ENCODE measurements at regions not wholly inside any gene's neighbourhood (a gene's known extent, or its start where the extent isn't known, plus 50 kb on each side); places are given as distances from the start of the nearest gene placed in this dataset.

DNA sequence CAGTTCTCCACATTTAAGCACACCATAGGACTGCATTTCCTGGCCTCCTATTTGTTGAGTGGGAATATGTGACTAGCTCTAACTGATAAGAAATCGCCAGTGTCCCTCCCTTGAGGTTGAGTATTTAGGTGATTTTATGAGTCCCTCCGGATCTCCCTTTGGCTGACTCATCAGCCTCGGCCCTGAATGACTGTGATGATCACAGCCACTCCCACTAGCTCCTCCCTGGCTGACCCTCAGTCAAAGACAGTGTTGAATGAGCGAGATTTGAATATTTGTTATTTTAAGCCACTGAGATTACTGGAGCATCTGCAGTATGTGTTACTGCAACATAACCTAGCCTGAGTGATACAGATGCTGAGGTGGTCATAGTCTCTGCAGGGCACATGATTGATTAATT is 515.3 kb downstream of the EPHB1 start:
- DNase-seq (ENCODE audit: low spot score), result no peak

GRCh38 chr3:135311699-135312098 is 516.6 kb downstream of the EPHB1 start:
- DNase-seq (ENCODE audit: low spot score), result no peak

DNA sequence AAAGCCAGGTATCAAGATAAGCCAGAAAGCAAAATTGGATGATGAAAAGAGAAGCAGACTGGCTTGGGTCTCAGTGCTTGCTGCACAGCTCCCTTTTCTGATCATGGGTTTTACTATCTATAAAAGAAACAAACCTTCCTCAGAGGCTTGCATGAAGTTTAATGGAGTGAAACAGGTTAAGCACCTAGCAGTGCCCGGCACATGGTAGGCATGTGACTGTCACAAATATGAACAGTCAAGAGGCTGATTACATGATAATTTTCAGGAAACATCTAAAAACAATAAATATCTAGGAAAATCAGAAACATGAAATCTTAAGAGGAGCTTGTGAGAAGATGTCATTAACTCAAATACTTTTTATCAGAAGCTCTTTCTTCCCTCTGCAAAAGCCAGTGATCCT is 519.2 kb downstream of the EPHB1 start:
- no peak for DNase-seq (ENCODE audit: low spot score)

DNA sequence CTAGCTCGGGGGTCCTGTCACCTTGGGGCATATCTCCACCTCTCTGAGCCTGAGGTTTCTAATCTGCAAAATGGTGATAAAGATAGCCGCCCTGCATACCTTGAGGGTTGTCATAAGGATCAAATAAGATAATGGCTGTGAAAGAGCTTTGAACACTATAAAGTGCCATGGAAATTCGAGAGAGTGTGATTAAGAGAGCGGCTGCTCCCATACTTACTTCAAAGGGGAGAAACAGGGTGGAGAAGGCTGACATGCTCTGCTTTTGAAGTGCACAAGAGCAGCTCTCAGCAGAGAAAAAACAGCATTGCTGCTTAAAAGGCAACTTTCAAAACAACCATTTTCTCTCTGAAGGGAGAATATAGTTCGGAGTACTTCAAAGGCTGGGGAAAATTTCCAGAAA is 529.2 kb downstream of the EPHB1 start:
- DNase-seq (ENCODE audit: low spot score), result no peak

DNA sequence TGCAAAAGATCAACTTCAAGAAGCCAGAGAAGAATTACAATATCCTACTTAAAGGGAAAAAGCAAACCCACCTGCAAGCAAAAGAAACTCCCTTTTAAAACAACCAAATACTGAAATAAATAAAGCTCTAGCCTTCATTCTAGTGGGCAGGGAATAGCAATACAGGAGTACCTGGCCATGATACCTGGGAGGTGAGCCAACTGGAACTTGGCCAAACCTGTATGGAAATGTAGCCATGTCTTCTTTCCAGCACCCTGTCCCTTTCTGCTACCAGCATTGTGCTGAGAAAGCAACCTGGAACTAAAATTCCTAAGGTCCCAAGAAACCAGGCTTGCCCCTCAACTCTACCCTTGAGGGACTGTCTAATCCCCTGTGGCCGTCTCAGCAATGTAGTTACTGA is 530.0 kb downstream of the EPHB1 start:
- no peak for DNase-seq (ENCODE audit: low spot score)

- no peak for DNase-seq (ENCODE audit: low spot score)
Observed at GRCh38 chr3:135325726-135326235, 530.7 kb downstream of the EPHB1 start.

GRCh38 chr3:135326851-135327250 is 531.8 kb downstream of the EPHB1 start:
- DNase-seq (ENCODE audit: low spot score), result no peak

DNA sequence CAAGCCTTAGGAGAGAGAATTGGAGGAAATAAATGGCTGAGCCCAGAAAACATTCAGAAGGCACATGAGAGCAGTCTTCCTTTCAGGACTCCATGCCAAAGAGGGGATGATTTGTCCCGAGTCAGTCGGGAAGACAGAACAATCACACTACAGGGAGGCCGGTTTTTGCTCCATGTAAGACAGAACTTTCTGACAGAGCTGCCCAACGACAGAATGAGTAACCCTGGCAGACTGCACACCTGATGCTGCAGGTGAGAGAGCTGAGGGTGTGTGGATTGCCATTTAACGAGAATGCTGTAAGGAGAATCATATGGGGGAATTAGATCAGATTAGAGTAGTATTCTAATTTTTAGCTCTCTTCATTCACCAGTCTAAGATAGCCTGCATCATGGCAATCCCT is 533.0 kb downstream of the EPHB1 start:
- no peak for DNase-seq (ENCODE audit: low spot score)

DNA sequence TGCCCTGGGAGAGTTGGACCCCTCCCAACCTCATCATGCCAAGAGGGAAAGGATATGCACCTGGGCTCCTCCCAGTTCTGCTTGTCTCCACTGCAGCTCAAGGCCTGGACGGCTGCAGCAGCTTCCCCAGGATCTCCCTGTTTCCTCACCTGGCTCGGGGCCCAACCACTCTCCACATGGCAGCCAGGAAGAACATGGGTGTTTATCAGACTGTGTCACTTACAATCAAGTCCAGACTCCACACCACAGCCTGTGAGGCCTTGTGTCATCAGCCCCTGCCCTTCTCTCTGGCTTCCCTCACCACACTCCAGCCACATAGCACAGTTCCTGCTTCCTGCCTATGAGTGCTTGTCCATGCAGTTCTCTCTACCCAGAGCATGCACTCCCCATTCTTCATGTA is 534.4 kb downstream of the EPHB1 start:
- DNase-seq (ENCODE audit: low spot score), result no peak

GRCh38 chr3:135337192-135337591 is 542.1 kb downstream of the EPHB1 start:
- no peak for DNase-seq (ENCODE audit: low spot score)

DNA sequence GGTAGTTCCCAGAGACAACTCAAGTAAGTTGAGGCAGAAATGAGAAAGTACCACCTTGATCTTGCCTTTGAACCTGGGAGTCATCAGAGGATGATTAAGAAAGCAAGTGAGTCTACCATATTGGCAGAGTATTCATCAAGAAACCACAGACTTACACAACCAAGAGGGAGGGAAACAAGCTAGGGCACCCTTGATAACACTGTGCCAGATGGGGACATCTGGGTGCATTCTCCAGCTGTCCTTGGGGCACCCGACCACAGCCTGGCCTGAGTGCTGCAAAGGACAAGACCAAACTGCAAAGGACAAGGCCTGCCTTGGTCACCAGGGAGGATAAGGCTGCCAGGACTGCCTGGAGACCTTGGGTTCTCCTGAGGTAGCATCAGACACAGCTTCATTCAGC is 553.6 kb downstream of the EPHB1 start:
- DNase-seq (ENCODE audit: low spot score), result no peak

DNA sequence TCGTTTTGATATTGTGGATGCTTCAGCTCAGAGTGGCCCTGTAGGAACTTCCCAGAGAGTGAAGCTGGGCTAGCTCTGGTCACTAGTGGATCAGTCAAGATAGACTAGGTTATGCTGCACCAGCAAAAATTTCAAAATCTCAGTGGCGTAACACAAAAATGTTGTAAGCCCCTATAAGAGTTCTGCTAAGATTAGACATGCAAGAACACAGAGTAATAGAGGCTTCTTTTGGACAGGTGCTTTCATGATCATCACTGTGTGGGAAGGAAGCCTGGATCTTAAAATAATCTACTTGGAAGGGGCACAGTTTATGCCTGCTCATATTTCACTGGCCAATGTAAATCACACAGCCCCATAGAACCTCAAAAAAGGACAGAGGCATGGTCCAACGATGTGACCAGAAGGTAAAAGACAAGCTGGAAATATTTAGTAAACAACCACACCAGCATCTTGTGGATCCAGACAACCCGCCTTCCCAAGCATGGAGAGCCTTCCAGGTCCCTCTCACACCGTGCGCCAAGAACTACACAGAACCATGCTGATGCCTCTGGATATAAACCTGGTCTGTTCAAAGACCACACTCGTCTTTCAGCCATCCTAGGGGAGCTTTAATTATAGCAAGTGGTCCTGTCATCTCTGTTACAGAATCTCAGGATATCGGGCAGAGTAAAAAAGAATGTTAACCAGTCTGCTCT is 554.3 kb downstream of the EPHB1 start:
- no peak for DNase-seq (ENCODE audit: low spot score)

- no peak for DNase-seq (ENCODE audit: low spot score)
Observed at GRCh38 chr3:135352213-135352612, 557.2 kb downstream of the EPHB1 start.

DNA sequence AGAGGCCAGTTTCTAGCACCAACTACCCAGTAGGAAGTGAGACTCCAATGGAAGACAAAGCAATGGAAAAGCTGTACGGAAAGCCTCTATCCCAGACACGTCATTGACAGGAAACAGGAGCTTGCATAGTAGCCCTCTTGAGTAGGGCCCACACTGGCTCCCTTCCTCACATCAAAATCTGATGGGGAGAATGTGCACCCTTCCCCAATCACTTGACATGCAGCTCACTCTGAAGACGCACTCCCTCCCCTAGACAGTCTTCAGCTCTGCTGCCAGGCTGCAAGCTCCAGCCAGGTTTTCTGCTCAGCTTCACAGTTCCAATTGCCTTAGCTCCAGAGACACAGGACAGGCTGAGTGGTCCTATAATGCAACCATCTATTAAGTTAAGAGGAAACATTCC is 567.8 kb downstream of the EPHB1 start:
- no peak for DNase-seq (ENCODE audit: low spot score)

DNA sequence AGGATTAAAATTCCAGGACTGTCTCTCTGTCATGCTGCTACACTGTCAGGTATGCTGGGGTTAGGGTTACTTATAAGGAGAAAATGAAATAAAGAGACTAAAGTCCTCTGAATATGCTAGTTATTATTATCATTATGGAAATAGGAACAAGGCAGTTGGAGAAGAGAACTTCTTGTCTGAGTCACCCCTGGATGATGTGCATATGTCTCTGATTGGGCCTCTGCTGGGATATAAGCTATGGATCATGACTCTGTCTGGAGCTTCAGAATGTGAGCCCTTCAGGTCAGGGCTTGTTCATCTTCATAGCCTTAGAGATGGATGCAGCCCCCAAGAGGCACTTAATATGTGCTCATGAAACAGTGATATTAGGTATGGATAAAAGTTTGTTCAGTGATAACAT is 569.6 kb downstream of the EPHB1 start:
- no peak for DNase-seq (ENCODE audit: low spot score)

GRCh38 chr3:135366816-135367215 is 571.8 kb downstream of the EPHB1 start:
- no peak for DNase-seq (ENCODE audit: low spot score)

GRCh38 chr3:135368316-135368715 is 573.3 kb downstream of the EPHB1 start:
- DNase-seq (ENCODE audit: low spot score), result no peak

GRCh38 chr3:135368781-135369180 is 573.7 kb downstream of the EPHB1 start:
- DNase-seq (ENCODE audit: low spot score), result no peak

- no peak for DNase-seq (ENCODE audit: low spot score)
Observed at GRCh38 chr3:135374571-135374970, 579.5 kb downstream of the EPHB1 start.

- no peak for DNase-seq (ENCODE audit: low spot score)
Observed at GRCh38 chr3:135382188-135382587, 583.3 kb upstream of the PPP2R3A start.

DNA sequence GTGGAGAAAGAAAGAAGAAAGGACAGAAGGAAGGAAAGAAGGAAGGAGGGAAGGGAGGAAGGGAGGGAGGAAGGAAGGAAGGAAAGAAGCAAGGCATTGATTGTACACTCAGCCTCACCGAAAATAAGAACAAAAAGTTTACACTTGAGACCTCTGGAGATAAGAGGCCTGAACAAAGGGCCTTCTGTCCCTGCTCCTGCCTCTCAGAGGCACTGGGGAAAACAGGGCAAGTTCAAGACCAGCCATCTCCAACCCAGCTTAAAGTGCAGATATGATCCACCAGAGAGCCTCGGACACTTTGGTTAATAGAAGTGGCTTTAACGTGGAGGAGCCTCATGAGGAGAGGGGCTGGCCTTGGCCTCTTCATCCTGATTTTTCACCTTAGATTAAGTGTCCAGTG is 582.9 kb upstream of the PPP2R3A start:
- DNase-seq (ENCODE audit: low spot score), result no peak

DNA sequence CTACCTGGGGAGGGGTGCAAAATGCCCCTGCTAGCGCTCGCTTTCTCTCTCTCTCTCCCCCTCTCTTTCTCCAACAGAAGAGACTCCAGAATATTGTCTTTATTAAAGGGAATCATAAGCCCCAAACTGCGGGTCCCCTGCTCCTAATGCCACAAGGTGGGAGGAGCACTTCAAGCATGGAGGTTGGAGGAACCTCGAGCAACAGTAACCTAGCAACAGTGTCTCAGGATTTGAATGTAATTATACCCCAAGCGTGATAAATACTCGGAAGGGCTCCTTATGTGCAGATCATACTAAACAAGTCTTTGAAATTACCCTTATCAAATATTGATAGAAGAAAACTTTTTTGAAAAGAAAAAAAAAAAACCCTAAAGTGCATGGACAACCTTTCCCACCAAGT is 582.2 kb upstream of the PPP2R3A start:
- DNase-seq (ENCODE audit: low spot score), result no peak

DNA sequence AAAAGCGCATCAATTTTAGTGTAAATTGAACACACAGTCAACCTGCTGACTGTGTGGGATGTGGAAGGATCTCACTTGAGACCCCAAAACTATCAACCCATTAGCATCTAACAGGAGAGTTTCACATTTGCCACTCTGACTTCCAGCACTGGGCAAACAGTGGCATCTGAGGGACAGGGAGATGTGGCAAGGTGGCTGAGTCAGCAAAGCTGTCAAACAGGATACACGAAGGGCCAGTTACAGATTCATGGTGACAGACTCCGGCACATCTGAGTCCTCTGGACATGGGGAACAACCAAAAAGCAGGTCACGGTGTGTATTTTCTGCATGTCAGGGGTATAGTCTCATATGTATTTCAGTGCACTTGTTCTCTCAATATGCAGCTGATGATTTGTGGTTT is 573.4 kb upstream of the PPP2R3A start:
- no peak for DNase-seq (ENCODE audit: low spot score)

GRCh38 chr3:135393159-135393558 is 572.4 kb upstream of the PPP2R3A start:
- DNase-seq (ENCODE audit: low spot score), result no peak

All from CD4-positive, alpha-beta T cell treated with Interleukin-2 at 100 ng/mL for 4 hours (primary cell).